Keratinocyte (primary cell): ENCODE measurements at regions not wholly inside any gene's neighbourhood (a gene's known extent, or its start where the extent isn't known, plus 50 kb on each side); places are given as distances from the start of the nearest gene placed in this dataset.

Experiments used
- DNase-seq: peaks from one replicate; pipeline ENCODE4 v3.0.0-alpha.2; 2011; ENCODE audit warnings: low read depth, missing footprints, low spot score
- FAIRE-seq: peaks from 2 replicates; lab custom pipeline; 2011; peaks lifted over from hg19 to GRCh38; lab: Jason Lieb, UNC
- H2AFZ ChIP-seq: 2 replicates; pipeline ENCODE4 v1.6.0; 2012; ENCODE audit warnings: low read length, control low read depth, inconsistent platforms; ENCODE audit not compliant: control insufficient read depth
- H3K27ac ChIP-seq: 2 replicates; pipeline ENCODE4 v1.5.1; 2011; ENCODE audit warnings: low read length; ENCODE audit not compliant: control insufficient read depth, insufficient read depth
- H3K27me3 ChIP-seq: 3 replicates; pipeline ENCODE4 v1.6.0; 2011; ENCODE audit warnings: low read length; ENCODE audit not compliant: control insufficient read depth, insufficient read depth; ENCODE audit errors: extremely low read depth
- H3K36me3 ChIP-seq, 2 experiments: 2 replicates in 1 of 2; 3 replicates in 1 of 2; pipeline ENCODE4 v1.5.1; 2011; ENCODE audit warnings: low read length in 2 of 2, mild to moderate bottlenecking in 1 of 2; ENCODE audit not compliant: control insufficient read depth in 2 of 2, insufficient read depth in 2 of 2; ENCODE audit errors: extremely low read depth in 1 of 2
- H3K4me1 ChIP-seq: 3 replicates; pipeline ENCODE4 v1.5.1; 2011; ENCODE audit warnings: low read length; ENCODE audit not compliant: control insufficient read depth, insufficient read depth; ENCODE audit errors: extremely low read depth
- H3K4me2 ChIP-seq: 3 replicates; pipeline ENCODE4 v1.6.0; 2011; ENCODE audit warnings: low read depth, low read length; ENCODE audit not compliant: control insufficient read depth, insufficient read depth; ENCODE audit errors: extremely low read depth
- H3K4me3 ChIP-seq, 3 experiments: fragments of 200-600 bp in 1 of 3; sonication (generic) in 1 of 3; 2 replicates in 2 of 3; 3 replicates in 1 of 3; pipeline ENCODE4 v1.5.1; 2011 to 2016; ENCODE audit warnings: low read length in 3 of 3, mild to moderate bottlenecking in 3 of 3, control low read depth in 2 of 3, inconsistent platforms in 1 of 3, low read depth in 1 of 3, mixed read lengths in 1 of 3, mixed run types in 1 of 3, moderate library complexity in 1 of 3; ENCODE audit not compliant: control insufficient read depth in 2 of 3, insufficient read depth in 2 of 3; ENCODE audit errors: extremely low read depth in 1 of 3
- H3K79me2 ChIP-seq: 2 replicates; pipeline ENCODE4 v1.6.0; 2012; ENCODE audit warnings: low read length; ENCODE audit not compliant: control insufficient read depth, insufficient read depth
- H3K9ac ChIP-seq: 3 replicates; pipeline ENCODE4 v1.6.0; 2011; ENCODE audit warnings: low read length; ENCODE audit not compliant: control insufficient read depth, insufficient read depth; ENCODE audit errors: extremely low read depth
- H3K9me1 ChIP-seq: 3 replicates; pipeline ENCODE4 v1.6.0; 2011; ENCODE audit warnings: low read length; ENCODE audit not compliant: control insufficient read depth, insufficient read depth; ENCODE audit errors: extremely low read depth
- H3K9me3 ChIP-seq: 2 replicates; pipeline ENCODE4 v1.5.1; 2012; ENCODE audit warnings: low read depth, low read length; ENCODE audit not compliant: control insufficient read depth
- H4K20me1 ChIP-seq: 3 replicates; pipeline ENCODE4 v1.6.0; 2011; ENCODE audit warnings: low read length; ENCODE audit not compliant: control insufficient read depth, insufficient read depth; ENCODE audit errors: extremely low read depth
- CTCF ChIP-seq, 3 experiments: IDR thresholded peaks in 1 of 3; conservative IDR thresholded peaks in 1 of 3; optimal IDR thresholded peaks in 1 of 3; 2 replicates in 2 of 3; 3 replicates in 1 of 3; pipeline versions ENCODE3 to v1.5.1; 2011; ENCODE audit warnings: low read length in 3 of 3, mild to moderate bottlenecking in 3 of 3, moderate library complexity in 2 of 3, control low read depth in 1 of 3, inconsistent platforms in 1 of 3; ENCODE audit not compliant: insufficient read depth in 2 of 3; ENCODE audit errors: extremely low read depth in 1 of 3
- EZH2 ChIP-seq: IDR thresholded peaks from one replicate; pipeline ENCODE4 v1.6.1; 2012; ENCODE audit warnings: inconsistent platforms, mild to moderate bottlenecking, low read length, moderate library complexity
- dilution Hi-C: fragments of 300-500 bp; cut with MboI; formaldehyde crosslinking; loops from one replicate; pipeline ENCODE4 v1.7.0; 2020; ENCODE audit warnings: low sequenced_read_pairs; ENCODE audit not compliant: extremely low pct_ligation_motif_present

- no peaks in the 10 kb centered on the region for H3K27me3 ChIP-seq
- H3K9ac ChIP-seq = no peak overlapping the region
- DNase-seq (no peak), FAIRE-seq (no peak)
- TF ChIP-seq CTCF (optimal IDR thresholded peaks at IDR 0.05 in 1 of 3, IDR thresholded peaks at IDR 0.05 in 1 of 3, conservative IDR thresholded peaks at IDR 0.05 in 1 of 3; ENCODE audit: extremely low read depth in 1 of 3, insufficient read depth in 2 of 3, low read length in 3 of 3) (no peak), EZH2 (no peak)
- H4K20me1 ChIP-seq = no peaks in the 10 kb centered on the region
- no peak overlapping the region for H2AFZ ChIP-seq
- dilution Hi-C loops = no loop called here
- no peaks in the 10 kb centered on the region for H3K36me3 ChIP-seq
- no peak overlapping the region for H3K27ac ChIP-seq
- no peak overlapping the region for H3K4me2 ChIP-seq
- H3K4me1 ChIP-seq = no peaks in the 10 kb centered on the region
- no peaks in the 10 kb centered on the region for H3K9me1 ChIP-seq
- no peaks in the 10 kb centered on the region for H3K9me3 ChIP-seq
- no peak overlapping the region for H3K4me3 ChIP-seq
- no peaks in the 10 kb centered on the region for H3K79me2 ChIP-seq
Observed at GRCh38 chr3:7947930-7948329, 553.7 kb upstream of the LMCD1 start.

GRCh38 chr3:7950890-7951289 is 550.7 kb upstream of the LMCD1 start:
- dilution Hi-C loops = no loop called here
- Histone ChIP-seq H2AFZ (no peak overlapping the region), H4K20me1 (no peaks in the 10 kb centered on the region), H3K4me1 (no peaks in the 10 kb centered on the region), H3K27ac (no peak overlapping the region), H3K4me2 (no peak overlapping the region), H3K79me2 (no peaks in the 10 kb centered on the region), H3K27me3 (no peaks in the 10 kb centered on the region), H3K36me3 (no peaks in the 10 kb centered on the region), H3K9ac (no peak overlapping the region), H3K9me3 (no peaks in the 10 kb centered on the region), H3K9me1 (no peaks in the 10 kb centered on the region), H3K4me3 (no peak overlapping the region)
- no peak for TF ChIP-seq EZH2
- DNase-seq = no peak
- FAIRE-seq = no peak

GRCh38 chr3:7953449-7954014 is 548.1 kb upstream of the LMCD1 start:
- H3K4me1 ChIP-seq = no peaks in the 10 kb centered on the region
- no peaks in the 10 kb centered on the region for H3K9me1 ChIP-seq
- H4K20me1 ChIP-seq = no peaks in the 10 kb centered on the region
- H3K9me3 ChIP-seq = no peaks in the 10 kb centered on the region
- FAIRE-seq (no peak), DNase-seq (peak; percentile 11)
- H3K4me2 ChIP-seq = no peak overlapping the region
- H3K27ac ChIP-seq = no peak overlapping the region
- no peak overlapping the region for H3K4me3 ChIP-seq
- no peaks in the 10 kb centered on the region for H3K27me3 ChIP-seq
- H3K36me3 ChIP-seq = no peaks in the 10 kb centered on the region
- no peak overlapping the region for H2AFZ ChIP-seq
- H3K9ac ChIP-seq = no peak overlapping the region
- H3K79me2 ChIP-seq = no peaks in the 10 kb centered on the region
- TF ChIP-seq EZH2 = no peak
- TF ChIP-seq CTCF (optimal IDR thresholded peaks at IDR 0.05 in 1 of 3, IDR thresholded peaks at IDR 0.05 in 1 of 3, conservative IDR thresholded peaks at IDR 0.05 in 1 of 3; ENCODE audit: extremely low read depth in 1 of 3, insufficient read depth in 2 of 3, low read length in 3 of 3) = no peak
- dilution Hi-C loops = no loop called here
